CD14-positive monocyte (primary cell): ENCODE measurements at regions not wholly inside any gene's neighbourhood (a gene's known extent, or its start where the extent isn't known, plus 50 kb on each side); places are given as distances from the start of the nearest gene placed in this dataset.

ENCODE experiments used
- DNase-seq, 3 donors: peaks; one replicate each; pipeline ENCODE4 v3.0.0-alpha.2; 2011 to 2022
- H2AFZ ChIP-seq: 2 replicates; pipeline ENCODE4 v1.6.0; 2012; ENCODE audit warnings: mild to moderate bottlenecking, low read depth, low read length, inconsistent platforms; ENCODE audit not compliant: insufficient read depth, poor library complexity, severe bottlenecking
- H3K27ac ChIP-seq, 2 donors: 1 replicate in 1 of 2; 2 replicates in 1 of 2; pipeline ENCODE4 v1.5.1; 2012 to 2013; ENCODE audit warnings: low read length in 2 of 2, control low read depth in 1 of 2, inconsistent platforms in 1 of 2, low read depth in 1 of 2, mild to moderate bottlenecking in 1 of 2
- H3K27me3 ChIP-seq, 2 donors: one replicate each; pipeline versions ENCODE4 v1.6.0 to v1.6.1; 2011 to 2013; ENCODE audit warnings: low read length in 2 of 2; ENCODE audit not compliant: control insufficient read depth in 2 of 2, insufficient read depth in 2 of 2
- H3K36me3 ChIP-seq, 2 donors: replicated peaks in 1 of 2; 1 replicate in 1 of 2; 2 replicates in 1 of 2; pipeline versions ENCODE4 v1.5.1 to v1.6.1; 2012 to 2013; ENCODE audit warnings: low read length in 2 of 2, control low read depth in 1 of 2, inconsistent platforms in 1 of 2, mild to moderate bottlenecking in 1 of 2; ENCODE audit not compliant: insufficient read depth in 2 of 2, control insufficient read depth in 1 of 2
- H3K4me1 ChIP-seq, 2 donors: 1 replicate in 1 of 2; 2 replicates in 1 of 2; pipeline versions ENCODE4 v1.5.1 to v1.6.1; 2012 to 2013; ENCODE audit warnings: low read length in 2 of 2, control low read depth in 1 of 2, inconsistent platforms in 1 of 2, mild to moderate bottlenecking in 1 of 2, moderate library complexity in 1 of 2; ENCODE audit not compliant: insufficient read depth in 2 of 2, control insufficient read depth in 1 of 2
- H3K4me2 ChIP-seq: replicated peaks from 2 replicates; pipeline ENCODE3; 2012; ENCODE audit warnings: low read length, moderate library complexity, mild to moderate bottlenecking; ENCODE audit not compliant: poor library complexity, severe bottlenecking; ENCODE audit errors: extremely low read depth
- H3K4me3 ChIP-seq, 3 experiments: fragments of 200-600 bp in 1 of 3; sonication (generic) in 1 of 3; replicated peaks in 1 of 3; 1 replicate in 2 of 3; 2 replicates in 1 of 3; pipeline ENCODE4 v1.5.1; 2011 to 2013; ENCODE audit warnings: low read length in 3 of 3, mild to moderate bottlenecking in 3 of 3, control low read depth in 2 of 3, low read depth in 2 of 3, inconsistent platforms in 1 of 3, moderate library complexity in 1 of 3
- H3K79me2 ChIP-seq: 2 replicates; pipeline ENCODE4 v1.6.0; 2012; ENCODE audit warnings: mild to moderate bottlenecking, control low read depth, inconsistent platforms, low read length, moderate library complexity; ENCODE audit not compliant: insufficient read depth
- H3K9ac ChIP-seq: 2 replicates; pipeline ENCODE4 v1.6.0; 2017; ENCODE audit warnings: low read length, mild to moderate bottlenecking; ENCODE audit not compliant: insufficient read depth, poor library complexity, severe bottlenecking
- H3K9me3 ChIP-seq, 2 donors: replicated peaks in 1 of 2; 1 replicate in 1 of 2; 2 replicates in 1 of 2; pipeline versions ENCODE4 v1.5.1 to v1.6.1; 2012 to 2013; ENCODE audit warnings: low read length in 2 of 2, control low read depth in 1 of 2; ENCODE audit not compliant: control insufficient read depth in 1 of 2, insufficient read depth in 1 of 2
- H4K20me1 ChIP-seq: 2 replicates; pipeline ENCODE4 v1.6.0; 2012; ENCODE audit warnings: mild to moderate bottlenecking, low read length, control low read depth, moderate library complexity; ENCODE audit not compliant: insufficient read depth
- H3K27ac Mint-ChIP-seq, 7 donors: one replicate each; pipeline ENCODE4 v1.8.0; 2020; ENCODE audit warnings: mild to moderate bottlenecking in 7 of 7, mixed read lengths in 7 of 7, moderate library complexity in 6 of 7, inconsistent platforms in 2 of 7
- H3K27me3 Mint-ChIP-seq, 3 donors: one replicate each; pipeline ENCODE4 v1.8.0; 2021 to 2022; ENCODE audit warnings: low read depth in 3 of 3, mild to moderate bottlenecking in 3 of 3, mixed read lengths in 3 of 3, moderate library complexity in 3 of 3, inconsistent platforms in 1 of 3
- H3K36me3 Mint-ChIP-seq, 2 donors: one replicate each; pipeline ENCODE4 v1.8.0; 2020; ENCODE audit warnings: mixed read lengths in 2 of 2, inconsistent platforms in 1 of 2, mild to moderate bottlenecking in 1 of 2
- H3K4me1 Mint-ChIP-seq: one replicate; pipeline ENCODE4 v1.8.0; 2020; ENCODE audit warnings: mild to moderate bottlenecking, mixed read lengths
- H3K4me3 Mint-ChIP-seq, 2 donors: one replicate each; pipeline ENCODE4 v1.8.0; 2020; ENCODE audit warnings: mild to moderate bottlenecking in 2 of 2, mixed read lengths in 2 of 2, moderate library complexity in 1 of 2
- H3K9me3 Mint-ChIP-seq, 7 donors: one replicate each; pipeline ENCODE4 v1.8.0; 2020 to 2022; ENCODE audit warnings: mixed read lengths in 7 of 7, mild to moderate bottlenecking in 6 of 7, moderate library complexity in 6 of 7, inconsistent platforms in 2 of 7
- WGBS: methylation state at CpG from one replicate; pipeline ENCODE4 v1.1.5; 2013; ENCODE audit warnings: missing lambda C conversion rate; ENCODE audit not compliant: insufficient coverage; 5-methylcytosine and 5-hydroxymethylcytosine counted together
- intact Hi-C, 2 donors: fragments of 100-400 bp; cut with micrococcal nuclease; formaldehyde crosslinking; loops; one replicate each; pipeline versions ENCODE4 v1.15.0 to v1.15.1; 2023
- TF ChIP-seq, protein P1 (sequence below): fragments of 200-600 bp; IDR thresholded peaks from one replicate; pipeline ENCODE4 v1.8.0; 2022; ENCODE audit warnings: antibody characterized with exemption, mild to moderate bottlenecking

DNA sequence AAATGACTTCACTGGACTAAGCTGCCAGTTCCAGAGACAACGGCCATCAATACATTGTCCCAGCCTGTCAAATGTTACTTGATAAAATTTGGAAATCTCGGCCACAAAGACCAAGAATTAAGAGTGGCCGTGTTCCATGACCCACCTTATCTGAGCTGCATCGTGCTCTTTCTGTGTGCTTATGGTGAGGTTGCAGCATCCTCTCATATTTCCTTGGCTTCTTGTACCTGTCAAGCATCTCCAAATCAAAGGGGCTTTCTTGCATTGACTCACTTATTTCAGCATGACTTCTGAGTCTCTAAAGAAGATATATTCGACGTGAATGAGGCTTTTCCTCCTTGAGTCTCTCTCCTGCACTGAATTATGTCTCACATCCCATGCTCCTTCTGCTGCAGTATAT is 421.7 kb downstream of the MCTP2 start:
- 100% methylated on average over 5 of the region's 6 CpGs for WGBS
- intact Hi-C loops = no loop called here
- Histone ChIP-seq H3K27ac (no peak overlapping the region), H2AFZ (no peak overlapping the region), H4K20me1 (no peaks in the 10 kb centered on the region), H3K27me3 (peaks cover 0 to 2% of the 10 kb centered on the region in 2 donors), H3K9me3 (no peaks in the 10 kb centered on the region), H3K79me2 (no peaks in the 10 kb centered on the region), H3K9ac (no peak overlapping the region), H3K4me3 (no peak overlapping the region), H3K4me2 (no peak overlapping the region), H3K36me3 (no peaks in the 10 kb centered on the region), H3K4me1 (no peaks in the 10 kb centered on the region)
- H3K4me3 Mint-ChIP-seq = no peak overlapping the region
- H3K27me3 Mint-ChIP-seq = peaks cover 4 to 18% (median 11%) of the 10 kb centered on the region in 3 donors
- no peaks in the 10 kb centered on the region for H3K4me1 Mint-ChIP-seq
- no peaks in the 10 kb centered on the region for H3K36me3 Mint-ChIP-seq
- H3K27ac Mint-ChIP-seq = no peak overlapping the region
- H3K9me3 Mint-ChIP-seq = no peaks in the 10 kb centered on the region
- TF ChIP-seq, protein P1, sequence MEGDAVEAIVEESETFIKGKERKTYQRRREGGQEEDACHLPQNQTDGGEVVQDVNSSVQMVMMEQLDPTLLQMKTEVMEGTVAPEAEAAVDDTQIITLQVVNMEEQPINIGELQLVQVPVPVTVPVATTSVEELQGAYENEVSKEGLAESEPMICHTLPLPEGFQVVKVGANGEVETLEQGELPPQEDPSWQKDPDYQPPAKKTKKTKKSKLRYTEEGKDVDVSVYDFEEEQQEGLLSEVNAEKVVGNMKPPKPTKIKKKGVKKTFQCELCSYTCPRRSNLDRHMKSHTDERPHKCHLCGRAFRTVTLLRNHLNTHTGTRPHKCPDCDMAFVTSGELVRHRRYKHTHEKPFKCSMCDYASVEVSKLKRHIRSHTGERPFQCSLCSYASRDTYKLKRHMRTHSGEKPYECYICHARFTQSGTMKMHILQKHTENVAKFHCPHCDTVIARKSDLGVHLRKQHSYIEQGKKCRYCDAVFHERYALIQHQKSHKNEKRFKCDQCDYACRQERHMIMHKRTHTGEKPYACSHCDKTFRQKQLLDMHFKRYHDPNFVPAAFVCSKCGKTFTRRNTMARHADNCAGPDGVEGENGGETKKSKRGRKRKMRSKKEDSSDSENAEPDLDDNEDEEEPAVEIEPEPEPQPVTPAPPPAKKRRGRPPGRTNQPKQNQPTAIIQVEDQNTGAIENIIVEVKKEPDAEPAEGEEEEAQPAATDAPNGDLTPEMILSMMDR = no peak
- DNase-seq = no peak

DNA sequence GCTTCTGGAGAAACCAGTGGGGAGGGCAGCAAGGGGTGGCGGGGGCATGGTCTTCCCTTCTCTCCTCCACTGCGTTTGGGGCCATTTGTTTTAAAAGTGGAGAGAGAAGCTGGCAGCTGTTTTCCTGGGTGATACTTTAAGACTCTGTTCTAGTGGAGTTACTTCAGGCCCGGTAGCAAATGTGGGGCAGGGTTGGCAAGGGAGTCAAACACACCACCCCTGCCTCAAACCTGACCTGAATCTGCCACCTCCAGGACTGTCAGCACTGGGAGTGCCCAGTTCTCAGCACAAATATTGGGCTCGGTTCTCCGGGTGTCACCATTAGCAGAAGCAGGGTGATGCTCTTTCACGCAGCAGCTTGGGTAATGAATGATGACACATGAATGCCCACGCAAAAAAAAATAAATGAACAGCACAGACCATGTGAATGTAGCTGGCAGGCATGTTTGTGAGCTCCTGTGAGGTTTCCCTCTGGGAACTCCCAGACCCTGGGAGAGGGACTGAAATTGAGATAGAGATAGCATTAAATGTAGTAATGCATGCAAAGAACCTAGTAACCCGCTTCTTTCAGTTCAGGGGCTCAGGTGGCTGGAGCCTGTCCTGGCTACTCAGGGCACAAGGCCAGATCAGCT is 424.0 kb downstream of the MCTP2 start:
- Histone ChIP-seq H3K4me1 (no peaks in the 10 kb centered on the region), H4K20me1 (no peaks in the 10 kb centered on the region), H3K27me3 (peaks cover 0 to 2% of the 10 kb centered on the region in 2 donors), H3K4me2 (no peak overlapping the region), H3K9ac (no peak overlapping the region), H3K79me2 (no peaks in the 10 kb centered on the region), H3K27ac (no peak overlapping the region), H3K36me3 (no peaks in the 10 kb centered on the region), H2AFZ (no peak overlapping the region), H3K4me3 (no peak overlapping the region), H3K9me3 (no peaks in the 10 kb centered on the region)
- Mint-ChIP-seq H3K9me3 (peaks cover 0 to 2% (median 0%) of the 10 kb centered on the region in 7 donors), H3K27me3 (peaks cover 0 to 18% (median 11%) of the 10 kb centered on the region in 3 donors), H3K4me3 (no peak overlapping the region), H3K4me1 (no peaks in the 10 kb centered on the region), H3K36me3 (no peaks in the 10 kb centered on the region), H3K27ac (no peak overlapping the region)
- TF ChIP-seq, protein P1 = no peak
- no peak for DNase-seq
- intact Hi-C loops = no loop called here
- 91% methylated on average over 5 of the region's 8 CpGs for WGBS
